ENCODE measurements at regions not wholly inside any gene's neighbourhood (a gene's known extent, or its start where the extent isn't known, plus 50 kb on each side); places are given as distances from the start of the nearest gene placed in this dataset.

DNA sequence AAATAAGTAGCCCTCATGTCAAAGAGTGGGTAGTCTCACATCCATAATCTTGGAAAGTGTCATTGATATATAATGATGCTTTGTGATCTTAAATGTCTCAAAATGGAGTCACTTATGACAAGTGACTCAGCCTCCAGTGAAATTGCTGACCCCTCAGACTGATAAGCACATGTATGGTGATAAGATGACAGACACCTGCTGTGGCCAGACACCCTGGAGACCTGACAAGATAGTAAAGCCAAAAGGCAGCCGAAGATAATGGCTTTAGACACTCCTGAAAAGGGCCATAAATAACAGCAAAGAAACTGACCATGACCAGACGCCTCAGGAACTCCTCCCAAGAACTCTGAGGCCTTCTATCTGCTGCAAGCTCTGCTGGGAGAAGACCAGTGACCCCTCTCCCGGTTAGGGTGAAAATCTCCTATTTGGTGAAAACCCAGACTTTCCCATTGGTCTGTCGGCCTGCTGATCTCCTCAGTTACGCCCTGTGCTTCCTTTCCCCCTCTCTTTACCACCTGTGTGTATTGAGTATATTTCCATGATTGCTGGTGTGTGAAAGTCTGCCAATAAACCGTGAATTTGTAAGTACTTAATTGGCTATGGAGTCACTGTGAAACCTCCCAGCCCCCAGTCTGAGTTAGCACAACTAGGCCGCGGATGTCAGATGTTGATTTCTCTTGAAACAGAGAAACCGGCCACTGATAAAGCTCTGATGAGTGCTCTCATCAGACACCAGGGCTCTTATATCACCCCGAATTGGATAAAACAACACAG is 226.7 kb upstream of the MYOCD start (continued):
- no peak for TF ChIP-seq ELF4 (CRISPR knock-in tag; IDR thresholded peaks at IDR 0.05; ENCODE audit: low read depth)
- TF ChIP-seq, protein P1, sequence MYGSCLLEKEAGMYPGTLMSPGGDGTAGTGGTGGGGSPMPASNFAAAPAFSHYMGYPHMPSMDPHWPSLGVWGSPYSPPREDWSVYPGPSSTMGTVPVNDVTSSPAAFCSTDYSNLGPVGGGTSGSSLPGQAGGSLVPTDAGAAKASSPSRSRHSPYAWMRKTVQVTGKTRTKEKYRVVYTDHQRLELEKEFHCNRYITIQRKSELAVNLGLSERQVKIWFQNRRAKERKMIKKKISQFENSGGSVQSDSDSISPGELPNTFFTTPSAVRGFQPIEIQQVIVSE (CRISPR knock-in tag; IDR thresholded peaks at IDR 0.05; ENCODE audit: borderline replicate concordance): no peak
- no peak for TF ChIP-seq ZNF121 (CRISPR knock-in tag; IDR thresholded peaks at IDR 0.05)

GRCh38 chr17:12445331-12445730 is 220.4 kb upstream of the MYOCD start:
- Mint-ChIP-seq H3K4me3 (no peak overlapping the region), H3K36me3 (no peaks in the 10 kb centered on the region), H3K27ac (no peak overlapping the region), H3K27me3 (ENCODE audit: low read depth) (no peaks in the 10 kb centered on the region), H3K4me1 (no peaks in the 10 kb centered on the region), H3K9me3 (peaks cover 31% of the 10 kb centered on the region)
- DNase-seq (ENCODE audit: low spot score): no peak
- ChIA-PET CTCF (interaction anchor here (1.2 kb wide), 1 partner anchor 103 kb away, joined by 4 read pairs; no protein-coding TSS in a partner anchor), POLR2A (no interaction called here)
- TF ChIP-seq IRF2 (CRISPR knock-in tag; IDR thresholded peaks at IDR 0.05; ENCODE audit: borderline replicate concordance, low read depth) (no peak), ZNF263 (CRISPR knock-in tag; IDR thresholded peaks at IDR 0.05; ENCODE audit: low read depth) (no peak), ESRRA (CRISPR knock-in tag; IDR thresholded peaks at IDR 0.05; ENCODE audit: borderline replicate concordance) (no peak), ZNF396 (CRISPR knock-in tag; IDR thresholded peaks at IDR 0.05; ENCODE audit: borderline replicate concordance) (no peak), NR1H2 (CRISPR knock-in tag; IDR thresholded peaks at IDR 0.05) (no peak)
- TF ChIP-seq, protein P2, sequence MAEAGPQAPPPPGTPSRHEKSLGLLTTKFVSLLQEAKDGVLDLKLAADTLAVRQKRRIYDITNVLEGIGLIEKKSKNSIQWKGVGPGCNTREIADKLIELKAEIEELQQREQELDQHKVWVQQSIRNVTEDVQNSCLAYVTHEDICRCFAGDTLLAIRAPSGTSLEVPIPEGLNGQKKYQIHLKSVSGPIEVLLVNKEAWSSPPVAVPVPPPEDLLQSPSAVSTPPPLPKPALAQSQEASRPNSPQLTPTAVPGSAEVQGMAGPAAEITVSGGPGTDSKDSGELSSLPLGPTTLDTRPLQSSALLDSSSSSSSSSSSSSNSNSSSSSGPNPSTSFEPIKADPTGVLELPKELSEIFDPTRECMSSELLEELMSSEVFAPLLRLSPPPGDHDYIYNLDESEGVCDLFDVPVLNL (CRISPR knock-in tag; IDR thresholded peaks at IDR 0.05; ENCODE audit: borderline replicate concordance, low read depth): no peak
- TF ChIP-seq, protein P3, sequence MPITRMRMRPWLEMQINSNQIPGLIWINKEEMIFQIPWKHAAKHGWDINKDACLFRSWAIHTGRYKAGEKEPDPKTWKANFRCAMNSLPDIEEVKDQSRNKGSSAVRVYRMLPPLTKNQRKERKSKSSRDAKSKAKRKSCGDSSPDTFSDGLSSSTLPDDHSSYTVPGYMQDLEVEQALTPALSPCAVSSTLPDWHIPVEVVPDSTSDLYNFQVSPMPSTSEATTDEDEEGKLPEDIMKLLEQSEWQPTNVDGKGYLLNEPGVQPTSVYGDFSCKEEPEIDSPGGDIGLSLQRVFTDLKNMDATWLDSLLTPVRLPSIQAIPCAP (CRISPR knock-in tag; IDR thresholded peaks at IDR 0.05): no peak
- no peak for ATAC-seq

- DNase-seq (ENCODE audit: low spot score) (no peak), ATAC-seq (no peak)
- H3K4me1 Mint-ChIP-seq: peaks cover 14% of the 10 kb centered on the region
- no peak overlapping the region for H3K4me3 Mint-ChIP-seq
- H3K36me3 Mint-ChIP-seq: peaks cover 19% of the 10 kb centered on the region
- H3K27ac Mint-ChIP-seq: no peak overlapping the region
- ChIA-PET POLR2A (no interaction called here), CTCF (no interaction called here)
- peaks cover 31% of the 10 kb centered on the region for H3K9me3 Mint-ChIP-seq
- TF ChIP-seq ESRRA (CRISPR knock-in tag; IDR thresholded peaks at IDR 0.05; ENCODE audit: borderline replicate concordance) (no peak), ATF2 (CRISPR knock-in tag; IDR thresholded peaks at IDR 0.05; ENCODE audit: borderline replicate concordance, low read depth) (no peak), PRRX2 (CRISPR knock-in tag; IDR thresholded peaks at IDR 0.05) (no peak), E2F5 (CRISPR knock-in tag; IDR thresholded peaks at IDR 0.05) (no peak), SMAD3 (CRISPR knock-in tag; IDR thresholded peaks at IDR 0.05; ENCODE audit: borderline replicate concordance) (no peak), NFYB (CRISPR knock-in tag; conservative IDR thresholded peaks at IDR 0.05; ENCODE audit: low read depth) (no peak), ELF4 (CRISPR knock-in tag; IDR thresholded peaks at IDR 0.05; ENCODE audit: low read depth) (no peak)
- H3K27me3 Mint-ChIP-seq (ENCODE audit: low read depth): peaks cover 5% of the 10 kb centered on the region; the same call in 1 of the 2 replicates
Observed at GRCh38 chr17:12457493-12457892, 208.2 kb upstream of the MYOCD start.

Data from WTC11 (cell line).